Fibroblast of skin of left biceps (primary cell): ENCODE measurements at regions not wholly inside any gene's neighbourhood (a gene's known extent, or its start where the extent isn't known, plus 50 kb on each side); places are given as distances from the start of the nearest gene placed in this dataset.

Experiments
- DNase-seq, 2 experiments: peaks; one replicate each; pipeline ENCODE4 v3.0.0-alpha.2; 2013; ENCODE audit warnings: low read depth in 2 of 2

GRCh38 chr5:3886524-3887451 is 291.2 kb downstream of the IRX1 start:
- DNase-seq = no peak

- no peak for DNase-seq
Observed at GRCh38 chr5:3888310-3888709, 292.7 kb downstream of the IRX1 start.

GRCh38 chr5:3889412-3890142 is 293.9 kb downstream of the IRX1 start:
- no peak for DNase-seq

- no peak for DNase-seq
Observed at GRCh38 chr5:3891113-3891512, 295.5 kb downstream of the IRX1 start.

- no peak for DNase-seq
Observed at GRCh38 chr5:3893527-3893926, 297.9 kb downstream of the IRX1 start.

GRCh38 chr5:3893975-3894374 is 298.3 kb downstream of the IRX1 start:
- DNase-seq = no peak

- DNase-seq = no peak
Observed at GRCh38 chr5:3896098-3896497, 300.5 kb downstream of the IRX1 start.

- DNase-seq = no peak
Observed at GRCh38 chr5:3899093-3899492, 303.5 kb downstream of the IRX1 start.

- DNase-seq = no peak
Observed at GRCh38 chr5:3904584-3904983, 309.0 kb downstream of the IRX1 start.

- no peak for DNase-seq
Observed at GRCh38 chr5:3905031-3905430, 309.4 kb downstream of the IRX1 start.

- no peak for DNase-seq
Observed at GRCh38 chr5:3905521-3905920, 309.9 kb downstream of the IRX1 start.

- no peak for DNase-seq
Observed at GRCh38 chr5:3911111-3911510, 315.5 kb downstream of the IRX1 start.

GRCh38 chr5:3911773-3912172 is 316.1 kb downstream of the IRX1 start:
- no peak for DNase-seq

GRCh38 chr5:3912790-3913189 is 317.2 kb downstream of the IRX1 start:
- no peak for DNase-seq

- peak; percentile 29 to 33 for DNase-seq
Observed at GRCh38 chr5:3913279-3913678, 317.6 kb downstream of the IRX1 start.

GRCh38 chr5:3925022-3925421 is 329.4 kb downstream of the IRX1 start:
- no peak for DNase-seq

- no peak for DNase-seq
Observed at GRCh38 chr5:3925935-3926334, 330.3 kb downstream of the IRX1 start.

GRCh38 chr5:3929799-3930198 is 334.2 kb downstream of the IRX1 start:
- DNase-seq = no peak

- DNase-seq = no peak
Observed at GRCh38 chr5:3931976-3932375, 336.3 kb downstream of the IRX1 start.

GRCh38 chr5:3933536-3933935 is 337.9 kb downstream of the IRX1 start:
- DNase-seq = no peak

GRCh38 chr5:3933966-3934365 is 338.3 kb downstream of the IRX1 start:
- DNase-seq = no peak

- DNase-seq = no peak
Observed at GRCh38 chr5:3943859-3944258, 348.2 kb downstream of the IRX1 start.

GRCh38 chr5:3944930-3945329 is 349.3 kb downstream of the IRX1 start:
- DNase-seq = no peak
